CD14-positive monocyte (primary cell): ENCODE measurements at regions not wholly inside any gene's neighbourhood (a gene's known extent, or its start where the extent isn't known, plus 50 kb on each side); places are given as distances from the start of the nearest gene placed in this dataset.

Source experiments
- DNase-seq, 3 donors: peaks; one replicate each; pipeline ENCODE4 v3.0.0-alpha.2; 2011 to 2022
- H2AFZ ChIP-seq: 2 replicates; pipeline ENCODE4 v1.6.0; 2012; ENCODE audit warnings: mild to moderate bottlenecking, low read depth, low read length, inconsistent platforms; ENCODE audit not compliant: insufficient read depth, poor library complexity, severe bottlenecking
- H3K27ac ChIP-seq, 2 donors: 1 replicate in 1 of 2; 2 replicates in 1 of 2; pipeline ENCODE4 v1.5.1; 2012 to 2013; ENCODE audit warnings: low read length in 2 of 2, control low read depth in 1 of 2, inconsistent platforms in 1 of 2, low read depth in 1 of 2, mild to moderate bottlenecking in 1 of 2
- H3K27me3 ChIP-seq, 2 donors: one replicate each; pipeline versions ENCODE4 v1.6.0 to v1.6.1; 2011 to 2013; ENCODE audit warnings: low read length in 2 of 2; ENCODE audit not compliant: control insufficient read depth in 2 of 2, insufficient read depth in 2 of 2
- H3K36me3 ChIP-seq, 2 donors: replicated peaks in 1 of 2; 1 replicate in 1 of 2; 2 replicates in 1 of 2; pipeline versions ENCODE4 v1.5.1 to v1.6.1; 2012 to 2013; ENCODE audit warnings: low read length in 2 of 2, control low read depth in 1 of 2, inconsistent platforms in 1 of 2, mild to moderate bottlenecking in 1 of 2; ENCODE audit not compliant: insufficient read depth in 2 of 2, control insufficient read depth in 1 of 2
- H3K4me1 ChIP-seq, 2 donors: 1 replicate in 1 of 2; 2 replicates in 1 of 2; pipeline versions ENCODE4 v1.5.1 to v1.6.1; 2012 to 2013; ENCODE audit warnings: low read length in 2 of 2, control low read depth in 1 of 2, inconsistent platforms in 1 of 2, mild to moderate bottlenecking in 1 of 2, moderate library complexity in 1 of 2; ENCODE audit not compliant: insufficient read depth in 2 of 2, control insufficient read depth in 1 of 2
- H3K4me2 ChIP-seq: replicated peaks from 2 replicates; pipeline ENCODE3; 2012; ENCODE audit warnings: low read length, moderate library complexity, mild to moderate bottlenecking; ENCODE audit not compliant: poor library complexity, severe bottlenecking; ENCODE audit errors: extremely low read depth
- H3K4me3 ChIP-seq, 3 experiments: fragments of 200-600 bp in 1 of 3; sonication (generic) in 1 of 3; replicated peaks in 1 of 3; 1 replicate in 2 of 3; 2 replicates in 1 of 3; pipeline ENCODE4 v1.5.1; 2011 to 2013; ENCODE audit warnings: low read length in 3 of 3, mild to moderate bottlenecking in 3 of 3, control low read depth in 2 of 3, low read depth in 2 of 3, inconsistent platforms in 1 of 3, moderate library complexity in 1 of 3
- H3K79me2 ChIP-seq: 2 replicates; pipeline ENCODE4 v1.6.0; 2012; ENCODE audit warnings: mild to moderate bottlenecking, control low read depth, inconsistent platforms, low read length, moderate library complexity; ENCODE audit not compliant: insufficient read depth
- H3K9ac ChIP-seq: 2 replicates; pipeline ENCODE4 v1.6.0; 2017; ENCODE audit warnings: low read length, mild to moderate bottlenecking; ENCODE audit not compliant: insufficient read depth, poor library complexity, severe bottlenecking
- H3K9me3 ChIP-seq, 2 donors: replicated peaks in 1 of 2; 1 replicate in 1 of 2; 2 replicates in 1 of 2; pipeline versions ENCODE4 v1.5.1 to v1.6.1; 2012 to 2013; ENCODE audit warnings: low read length in 2 of 2, control low read depth in 1 of 2; ENCODE audit not compliant: control insufficient read depth in 1 of 2, insufficient read depth in 1 of 2
- H4K20me1 ChIP-seq: 2 replicates; pipeline ENCODE4 v1.6.0; 2012; ENCODE audit warnings: mild to moderate bottlenecking, low read length, control low read depth, moderate library complexity; ENCODE audit not compliant: insufficient read depth
- H3K27ac Mint-ChIP-seq, 7 donors: one replicate each; pipeline ENCODE4 v1.8.0; 2020; ENCODE audit warnings: mild to moderate bottlenecking in 7 of 7, mixed read lengths in 7 of 7, moderate library complexity in 6 of 7, inconsistent platforms in 2 of 7
- H3K27me3 Mint-ChIP-seq, 3 donors: one replicate each; pipeline ENCODE4 v1.8.0; 2021 to 2022; ENCODE audit warnings: low read depth in 3 of 3, mild to moderate bottlenecking in 3 of 3, mixed read lengths in 3 of 3, moderate library complexity in 3 of 3, inconsistent platforms in 1 of 3
- H3K36me3 Mint-ChIP-seq, 2 donors: one replicate each; pipeline ENCODE4 v1.8.0; 2020; ENCODE audit warnings: mixed read lengths in 2 of 2, inconsistent platforms in 1 of 2, mild to moderate bottlenecking in 1 of 2
- H3K4me1 Mint-ChIP-seq: one replicate; pipeline ENCODE4 v1.8.0; 2020; ENCODE audit warnings: mild to moderate bottlenecking, mixed read lengths
- H3K4me3 Mint-ChIP-seq, 2 donors: one replicate each; pipeline ENCODE4 v1.8.0; 2020; ENCODE audit warnings: mild to moderate bottlenecking in 2 of 2, mixed read lengths in 2 of 2, moderate library complexity in 1 of 2
- H3K9me3 Mint-ChIP-seq, 7 donors: one replicate each; pipeline ENCODE4 v1.8.0; 2020 to 2022; ENCODE audit warnings: mixed read lengths in 7 of 7, mild to moderate bottlenecking in 6 of 7, moderate library complexity in 6 of 7, inconsistent platforms in 2 of 7
- WGBS: methylation state at CpG from one replicate; pipeline ENCODE4 v1.1.5; 2013; ENCODE audit warnings: missing lambda C conversion rate; ENCODE audit not compliant: insufficient coverage; 5-methylcytosine and 5-hydroxymethylcytosine counted together
- intact Hi-C, 2 donors: fragments of 100-400 bp; cut with micrococcal nuclease; formaldehyde crosslinking; loops; one replicate each; pipeline versions ENCODE4 v1.15.0 to v1.15.1; 2023
- TF ChIP-seq, protein P1 (sequence below): fragments of 200-600 bp; IDR thresholded peaks from one replicate; pipeline ENCODE4 v1.8.0; 2022; ENCODE audit warnings: antibody characterized with exemption, mild to moderate bottlenecking

- Histone ChIP-seq H3K27ac (no peak overlapping the region), H4K20me1 (no peaks in the 10 kb centered on the region), H3K4me1 (no peaks in the 10 kb centered on the region), H3K9me3 (peaks cover 0 to 4% of the 10 kb centered on the region in 2 donors), H3K4me2 (no peak overlapping the region), H3K4me3 (no peak overlapping the region), H3K9ac (no peak overlapping the region), H3K27me3 (no peaks in the 10 kb centered on the region), H3K36me3 (no peaks in the 10 kb centered on the region), H2AFZ (no peak overlapping the region), H3K79me2 (no peaks in the 10 kb centered on the region)
- DNase-seq, result no peak
- Mint-ChIP-seq H3K27ac (no peak overlapping the region), H3K4me3 (no peak overlapping the region), H3K4me1 (no peaks in the 10 kb centered on the region), H3K36me3 (no peaks in the 10 kb centered on the region), H3K27me3 (peaks cover 0 to 2% (median 0%) of the 10 kb centered on the region in 3 donors), H3K9me3 (peaks cover 0 to 10% (median 4%) of the 10 kb centered on the region in 7 donors)
- TF ChIP-seq, protein P1, sequence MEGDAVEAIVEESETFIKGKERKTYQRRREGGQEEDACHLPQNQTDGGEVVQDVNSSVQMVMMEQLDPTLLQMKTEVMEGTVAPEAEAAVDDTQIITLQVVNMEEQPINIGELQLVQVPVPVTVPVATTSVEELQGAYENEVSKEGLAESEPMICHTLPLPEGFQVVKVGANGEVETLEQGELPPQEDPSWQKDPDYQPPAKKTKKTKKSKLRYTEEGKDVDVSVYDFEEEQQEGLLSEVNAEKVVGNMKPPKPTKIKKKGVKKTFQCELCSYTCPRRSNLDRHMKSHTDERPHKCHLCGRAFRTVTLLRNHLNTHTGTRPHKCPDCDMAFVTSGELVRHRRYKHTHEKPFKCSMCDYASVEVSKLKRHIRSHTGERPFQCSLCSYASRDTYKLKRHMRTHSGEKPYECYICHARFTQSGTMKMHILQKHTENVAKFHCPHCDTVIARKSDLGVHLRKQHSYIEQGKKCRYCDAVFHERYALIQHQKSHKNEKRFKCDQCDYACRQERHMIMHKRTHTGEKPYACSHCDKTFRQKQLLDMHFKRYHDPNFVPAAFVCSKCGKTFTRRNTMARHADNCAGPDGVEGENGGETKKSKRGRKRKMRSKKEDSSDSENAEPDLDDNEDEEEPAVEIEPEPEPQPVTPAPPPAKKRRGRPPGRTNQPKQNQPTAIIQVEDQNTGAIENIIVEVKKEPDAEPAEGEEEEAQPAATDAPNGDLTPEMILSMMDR, result no peak
- intact Hi-C loops, result no loop called here
These were observed 521.1 kb downstream of the GATA3 start for GRCh38 chr10:8575620-8576019.

- Mint-ChIP-seq H3K27ac (no peak overlapping the region), H3K36me3 (no peaks in the 10 kb centered on the region), H3K27me3 (peaks cover 0 to 2% (median 0%) of the 10 kb centered on the region in 3 donors), H3K4me1 (no peaks in the 10 kb centered on the region), H3K9me3 (peaks cover 0 to 10% (median 3%) of the 10 kb centered on the region in 7 donors), H3K4me3 (no peak overlapping the region)
- Histone ChIP-seq H3K9ac (no peak overlapping the region), H3K36me3 (no peaks in the 10 kb centered on the region), H3K4me1 (no peaks in the 10 kb centered on the region), H3K9me3 (peaks cover 0 to 7% of the 10 kb centered on the region in 2 donors), H4K20me1 (no peaks in the 10 kb centered on the region), H3K27ac (no peak overlapping the region), H3K4me3 (no peak overlapping the region), H3K79me2 (no peaks in the 10 kb centered on the region), H3K4me2 (no peak overlapping the region), H3K27me3 (no peaks in the 10 kb centered on the region), H2AFZ (no peak overlapping the region)
- no peak for DNase-seq
- WGBS, result 100% methylated on average over 1 of the region's 1 CpG
- TF ChIP-seq, protein P1, result no peak
- intact Hi-C loops, result no loop called here
These were observed 521.8 kb downstream of the GATA3 start for GRCh38 chr10:8576281-8576680.
